NCI-H2196 (cell line): ENCODE measurements at regions not wholly inside any gene's neighbourhood (a gene's known extent, or its start where the extent isn't known, plus 50 kb on each side); places are given as distances from the start of the nearest gene placed in this dataset.

ENCODE experiments used
- DNase-seq: peaks from one replicate; lab custom pipeline; 2025; ENCODE audit not compliant: unreplicated experiment; lab: John Stamatoyannopoulos, UW

- no peak for DNase-seq
Measured at GRCh38 chr1:14476170-14476955, 122.1 kb upstream of the KAZN start.

GRCh38 chr1:14478120-14478519 is 120.4 kb upstream of the KAZN start:
- no peak for DNase-seq

GRCh38 chr1:14479865-14480264 is 118.6 kb upstream of the KAZN start:
- no peak for DNase-seq

GRCh38 chr1:14482784-14483450 is 115.6 kb upstream of the KAZN start:
- no peak for DNase-seq

GRCh38 chr1:14485285-14485684 is 113.2 kb upstream of the KAZN start:
- no peak for DNase-seq

- DNase-seq: peak; percentile 30
Measured at GRCh38 chr1:14486401-14487201, 111.9 kb upstream of the KAZN start.

- DNase-seq: no peak
Measured at GRCh38 chr1:14487671-14488070, 110.8 kb upstream of the KAZN start.

- no peak for DNase-seq
Measured at GRCh38 chr1:14494911-14495310, 103.6 kb upstream of the KAZN start.

GRCh38 chr1:14495381-14495780 is 103.1 kb upstream of the KAZN start:
- no peak for DNase-seq

- no peak for DNase-seq
Measured at GRCh38 chr1:14495996-14496395, 102.5 kb upstream of the KAZN start.

GRCh38 chr1:14498839-14499238 is 99.6 kb upstream of the KAZN start:
- no peak for DNase-seq

GRCh38 chr1:14499312-14500040 is 99.0 kb upstream of the KAZN start:
- DNase-seq: no peak

GRCh38 chr1:14500041-14500440 is 98.4 kb upstream of the KAZN start:
- DNase-seq: no peak

- no peak for DNase-seq
Measured at GRCh38 chr1:14500912-14501311, 97.6 kb upstream of the KAZN start.

GRCh38 chr1:14504517-14504916 is 94.0 kb upstream of the KAZN start:
- DNase-seq: no peak

GRCh38 chr1:14506471-14507255 is 91.8 kb upstream of the KAZN start:
- DNase-seq: no peak

GRCh38 chr1:14507262-14507661 is 91.2 kb upstream of the KAZN start:
- peak; percentile 13 for DNase-seq

GRCh38 chr1:14508613-14509012 is 89.9 kb upstream of the KAZN start:
- DNase-seq: no peak

GRCh38 chr1:14511166-14511680 is 87.3 kb upstream of the KAZN start:
- no peak for DNase-seq
